GM23338 (cell line): ENCODE measurements at regions not wholly inside any gene's neighbourhood (a gene's known extent, or its start where the extent isn't known, plus 50 kb on each side); places are given as distances from the start of the nearest gene placed in this dataset.

Source experiments
- ATAC-seq: fragments of 200-7000 bp; cut with Tn5 transposase; 3 replicates; pipeline ENCODE4 v1.9.1; 2020
- DNase-seq: peaks from one replicate; pipeline ENCODE4 v3.0.0-alpha.2; 2015; ENCODE audit warnings: low spot score
- H2AFZ ChIP-seq: fragments of 200-600 bp; sonication (generic); 2 replicates; pipeline ENCODE4 v1.8.0; 2016; ENCODE audit warnings: antibody characterized with exemption, mild to moderate bottlenecking, moderate library complexity
- H3F3A ChIP-seq: fragments of 200-600 bp; sonication (generic); replicated peaks from 2 replicates; pipeline ENCODE4 v1.8.0; 2017; ENCODE audit warnings: antibody characterized with exemption, mixed run types, low read depth
- H3K27ac ChIP-seq: fragments of 200-600 bp; sonication (generic); 2 replicates; pipeline ENCODE4 v1.6.1; 2016; ENCODE audit warnings: low read depth
- H3K27me3 ChIP-seq: fragments of 200-600 bp; sonication (generic); 2 replicates; pipeline ENCODE4 v1.8.0; 2016; ENCODE audit warnings: mild to moderate bottlenecking, mixed run types, moderate library complexity; ENCODE audit not compliant: insufficient read depth
- H3K36me3 ChIP-seq: fragments of 200-600 bp; sonication (generic); 2 replicates; pipeline ENCODE4 v1.8.0; 2016; ENCODE audit warnings: mild to moderate bottlenecking; ENCODE audit not compliant: insufficient read depth
- H3K4me1 ChIP-seq: fragments of 200-600 bp; sonication (generic); 2 replicates; pipeline ENCODE4 v1.8.0; 2016; ENCODE audit warnings: mild to moderate bottlenecking, moderate library complexity; ENCODE audit not compliant: insufficient read depth
- H3K4me2 ChIP-seq: fragments of 200-600 bp; sonication (generic); 2 replicates; pipeline ENCODE4 v1.7.1; 2017; ENCODE audit warnings: mixed run types
- H3K4me3 ChIP-seq: fragments of 200-600 bp; sonication (generic); 2 replicates; pipeline ENCODE4 v1.6.1; 2016; ENCODE audit warnings: mixed run types
- H3K79me2 ChIP-seq: fragments of 200-600 bp; sonication (generic); replicated peaks from 2 replicates; pipeline ENCODE4 v1.8.0; 2017; ENCODE audit warnings: mild to moderate bottlenecking; ENCODE audit not compliant: insufficient read depth
- H3K9me2 ChIP-seq: fragments of 200-600 bp; sonication (generic); 2 replicates; pipeline ENCODE4 v1.8.0; 2017; ENCODE audit not compliant: insufficient read depth
- H4K20me1 ChIP-seq: fragments of 200-600 bp; sonication (generic); replicated peaks from 2 replicates; pipeline ENCODE4 v1.8.0; 2017; ENCODE audit warnings: mild to moderate bottlenecking; ENCODE audit not compliant: insufficient read depth
- H3K27ac Mint-ChIP-seq: 2 replicates; pipeline ENCODE4 v1.8.0; 2020; ENCODE audit warnings: inconsistent platforms, mild to moderate bottlenecking, moderate library complexity, mixed read lengths
- H3K27me3 Mint-ChIP-seq: 3 replicates; pipeline ENCODE4 v1.8.0; 2022; ENCODE audit warnings: low read depth, mild to moderate bottlenecking, moderate library complexity, mixed read lengths, inconsistent platforms; ENCODE audit not compliant: insufficient read depth, poor library complexity
- H3K36me3 Mint-ChIP-seq: 3 replicates; pipeline ENCODE4 v1.8.0; 2021; ENCODE audit warnings: low read depth, mild to moderate bottlenecking, inconsistent platforms, moderate library complexity, mixed read lengths
- H3K4me1 Mint-ChIP-seq: 3 replicates; pipeline ENCODE4 v1.8.0; 2020; ENCODE audit warnings: mild to moderate bottlenecking, inconsistent platforms, mixed read lengths
- H3K4me3 Mint-ChIP-seq: 3 replicates; pipeline ENCODE4 v1.8.0; 2021; ENCODE audit warnings: moderate library complexity, mild to moderate bottlenecking, inconsistent platforms, mixed read lengths
- H3K9me3 Mint-ChIP-seq: 3 replicates; pipeline ENCODE4 v1.8.0; 2020; ENCODE audit warnings: moderate library complexity, mild to moderate bottlenecking, inconsistent platforms, mixed read lengths
- CTCF ChIP-seq, 2 experiments: fragments of 200-600 bp in 1 of 2; sonication (generic) in 1 of 2; conservative IDR thresholded peaks; 2 replicates each; pipeline versions ENCODE4 v1.5.1 to v1.6.1; 2016 to 2017; ENCODE audit warnings: antibody characterized with exemption in 2 of 2, low read depth in 2 of 2, mild to moderate bottlenecking in 2 of 2, moderate library complexity in 1 of 2
- EZH2 ChIP-seq: fragments of 200-600 bp; sonication (generic); IDR thresholded peaks from one replicate; pipeline ENCODE4 v1.8.0; 2017; ENCODE audit warnings: antibody characterized with exemption, mild to moderate bottlenecking, low read depth; ENCODE audit not compliant: unreplicated experiment
- JUNB ChIP-seq: IDR thresholded peaks from one replicate; pipeline ENCODE4 v1.6.1; 2016; ENCODE audit warnings: antibody characterized with exemption; ENCODE audit not compliant: unreplicated experiment
- NANOG ChIP-seq: IDR thresholded peaks from 2 replicates; pipeline ENCODE4 v1.6.1; 2016; ENCODE audit warnings: antibody characterized with exemption, borderline replicate concordance
- POLR2AphosphoS5 ChIP-seq: IDR thresholded peaks from 2 replicates; pipeline ENCODE4 v1.6.1; 2016; ENCODE audit warnings: antibody characterized with exemption, low read depth
- REST ChIP-seq: IDR thresholded peaks from one replicate; pipeline ENCODE4 v1.6.1; 2018; ENCODE audit warnings: antibody characterized with exemption; ENCODE audit not compliant: unreplicated experiment
- STAT1 ChIP-seq: IDR thresholded peaks from one replicate; pipeline ENCODE4 v1.6.1; 2016; ENCODE audit warnings: antibody characterized with exemption; ENCODE audit not compliant: unreplicated experiment
- ZNF114 ChIP-seq: fragments of 250-450 bp; sonication (Bioruptor Pico); IDR thresholded peaks from 2 replicates; pipeline ENCODE4 v1.5.0; 2020; ENCODE audit warnings: mild to moderate bottlenecking, moderate library complexity
- ZNF462 ChIP-seq: fragments of 250-450 bp; sonication (Bioruptor Pico); IDR thresholded peaks from 2 replicates; pipeline ENCODE4 v1.5.0; 2020; ENCODE audit warnings: mild to moderate bottlenecking, moderate library complexity

- ATAC-seq, result no peak
- TF ChIP-seq POLR2AphosphoS5 (no peak), REST (no peak), STAT1 (no peak), NANOG (no peak), CTCF (conservative IDR thresholded peaks at IDR 0.05; ENCODE audit: low read depth in 2 of 2) (no peak), JUNB (no peak), ZNF462 (no peak), EZH2 (no peak), ZNF114 (CRISPR knock-in tag) (no peak)
- Histone ChIP-seq H3K4me3 (no peak overlapping the region), H3K4me1 (no peaks in the 10 kb centered on the region), H3K27me3 (no peaks in the 10 kb centered on the region), H4K20me1 (no peaks in the 10 kb centered on the region), H3K27ac (no peak overlapping the region), H2AFZ (no peak overlapping the region), H3K9me2 (peaks cover 1% of the 10 kb centered on the region; the same call in 1 of the 2 replicates), H3K79me2 (no peaks in the 10 kb centered on the region), H3F3A (no peaks in the 10 kb centered on the region), H3K36me3 (no peaks in the 10 kb centered on the region), H3K4me2 (no peak overlapping the region)
- Mint-ChIP-seq H3K4me3 (no peak overlapping the region), H3K4me1 (no peaks in the 10 kb centered on the region), H3K9me3 (no peaks in the 10 kb centered on the region), H3K36me3 (no peaks in the 10 kb centered on the region), H3K27me3 (no peaks in the 10 kb centered on the region), H3K27ac (no peak overlapping the region)
- no peak for DNase-seq
Observed at GRCh38 chr1:190906206-190906725, 428.6 kb upstream of the BRINP3 start.
